Activated T-helper 1 cell treated with anti-CD3 and anti-CD28 coated beads, Interleukin-12 subunit alpha, Interleukin-12 subunit beta, Interleukin-2, Interleukin-4 antibody, amounts not matched to agents 30 ng/mL and 10 ng/mL and 1 ng/mL, durations not matched to agents 14 hours and 24 hours and 36 hours (primary cell): ENCODE measurements at regions not wholly inside any gene's neighbourhood (a gene's known extent, or its start where the extent isn't known, plus 50 kb on each side); places are given as distances from the start of the nearest gene placed in this dataset.

Experiments used
- DNase-seq: peaks from one replicate; pipeline ENCODE4 v3.0.0; 2021; ENCODE audit warnings: low spot score
- H3K27ac Mint-ChIP-seq: one replicate; pipeline ENCODE4 v1.8.0; 2021; ENCODE audit warnings: mild to moderate bottlenecking, mixed read lengths
- H3K27me3 Mint-ChIP-seq: one replicate; pipeline ENCODE4 v1.8.0; 2022; ENCODE audit warnings: mild to moderate bottlenecking, moderate library complexity, mixed read lengths; ENCODE audit not compliant: insufficient read depth
- H3K36me3 Mint-ChIP-seq: one replicate; pipeline ENCODE4 v1.8.0; 2021; ENCODE audit warnings: low read depth, mixed read lengths
- H3K4me1 Mint-ChIP-seq: one replicate; pipeline ENCODE4 v1.8.0; 2021; ENCODE audit warnings: low read depth, mixed read lengths
- H3K4me3 Mint-ChIP-seq: one replicate; pipeline ENCODE4 v1.8.0; 2021; ENCODE audit warnings: mild to moderate bottlenecking, moderate library complexity, mixed read lengths
- H3K9me3 Mint-ChIP-seq: one replicate; pipeline ENCODE4 v1.8.0; 2021; ENCODE audit warnings: mixed read lengths
- intact Hi-C: fragments of 100-400 bp; cut with micrococcal nuclease; formaldehyde crosslinking; loops from one replicate; pipeline ENCODE4 v1.15.1; 2024

- no peaks in the 10 kb centered on the region for H3K4me1 Mint-ChIP-seq
- no peak for DNase-seq
- no peaks in the 10 kb centered on the region for H3K36me3 Mint-ChIP-seq
- no peak overlapping the region for H3K4me3 Mint-ChIP-seq
- no peak overlapping the region for H3K27ac Mint-ChIP-seq
- intact Hi-C loops: no loop called here
- H3K9me3 Mint-ChIP-seq: no peaks in the 10 kb centered on the region
- no peaks in the 10 kb centered on the region for H3K27me3 Mint-ChIP-seq
These were observed 348.9 kb downstream of the HRH4 start for GRCh38 chr18:24809173-24809950.

- no peak for DNase-seq
- no peaks in the 10 kb centered on the region for H3K9me3 Mint-ChIP-seq
- no peaks in the 10 kb centered on the region for H3K36me3 Mint-ChIP-seq
- intact Hi-C loops: no loop called here
- H3K4me1 Mint-ChIP-seq: no peaks in the 10 kb centered on the region
- no peak overlapping the region for H3K27ac Mint-ChIP-seq
- no peak overlapping the region for H3K4me3 Mint-ChIP-seq
- H3K27me3 Mint-ChIP-seq: no peaks in the 10 kb centered on the region
These were observed 350.3 kb downstream of the HRH4 start for GRCh38 chr18:24810561-24811305.

- Mint-ChIP-seq H3K36me3 (no peaks in the 10 kb centered on the region), H3K9me3 (no peaks in the 10 kb centered on the region), H3K27me3 (no peaks in the 10 kb centered on the region), H3K4me1 (no peaks in the 10 kb centered on the region), H3K4me3 (no peak overlapping the region), H3K27ac (no peak overlapping the region)
- intact Hi-C loops: no loop called here
- DNase-seq: no peak
These were observed 351.7 kb downstream of the HRH4 start for GRCh38 chr18:24811950-24812681.

GRCh38 chr18:24814521-24814920 is 354.1 kb downstream of the HRH4 start:
- no peaks in the 10 kb centered on the region for H3K9me3 Mint-ChIP-seq
- H3K27me3 Mint-ChIP-seq: no peaks in the 10 kb centered on the region
- DNase-seq: no peak
- no peak overlapping the region for H3K4me3 Mint-ChIP-seq
- H3K27ac Mint-ChIP-seq: no peak overlapping the region
- no peaks in the 10 kb centered on the region for H3K4me1 Mint-ChIP-seq
- intact Hi-C loops: no loop called here
- H3K36me3 Mint-ChIP-seq: no peaks in the 10 kb centered on the region

GRCh38 chr18:24817150-24817549 is 356.7 kb downstream of the HRH4 start:
- Mint-ChIP-seq H3K27me3 (no peaks in the 10 kb centered on the region), H3K4me3 (no peak overlapping the region), H3K9me3 (no peaks in the 10 kb centered on the region), H3K27ac (no peak overlapping the region), H3K4me1 (no peaks in the 10 kb centered on the region), H3K36me3 (no peaks in the 10 kb centered on the region)
- DNase-seq: no peak
- intact Hi-C loops: no loop called here

- intact Hi-C loops: no loop called here
- no peaks in the 10 kb centered on the region for H3K36me3 Mint-ChIP-seq
- no peak overlapping the region for H3K4me3 Mint-ChIP-seq
- no peak for DNase-seq
- H3K9me3 Mint-ChIP-seq: no peaks in the 10 kb centered on the region
- H3K27me3 Mint-ChIP-seq: no peaks in the 10 kb centered on the region
- H3K27ac Mint-ChIP-seq: no peak overlapping the region
- no peaks in the 10 kb centered on the region for H3K4me1 Mint-ChIP-seq
These were observed 357.3 kb downstream of the HRH4 start for GRCh38 chr18:24817587-24818371.

GRCh38 chr18:24818441-24818840 is 358.0 kb downstream of the HRH4 start:
- no peak for DNase-seq
- intact Hi-C loops: no loop called here
- Mint-ChIP-seq H3K4me3 (no peak overlapping the region), H3K27ac (no peak overlapping the region), H3K36me3 (no peaks in the 10 kb centered on the region), H3K4me1 (no peaks in the 10 kb centered on the region), H3K9me3 (no peaks in the 10 kb centered on the region), H3K27me3 (no peaks in the 10 kb centered on the region)

GRCh38 chr18:24819141-24819890 is 358.9 kb downstream of the HRH4 start:
- Mint-ChIP-seq H3K4me3 (no peak overlapping the region), H3K27ac (no peak overlapping the region), H3K27me3 (no peaks in the 10 kb centered on the region), H3K9me3 (no peaks in the 10 kb centered on the region), H3K4me1 (no peaks in the 10 kb centered on the region), H3K36me3 (no peaks in the 10 kb centered on the region)
- intact Hi-C loops: no loop called here
- no peak for DNase-seq

GRCh38 chr18:24825397-24825796 is 365.0 kb downstream of the HRH4 start:
- H3K4me3 Mint-ChIP-seq: no peak overlapping the region
- H3K27me3 Mint-ChIP-seq: no peaks in the 10 kb centered on the region
- DNase-seq: no peak
- intact Hi-C loops: no loop called here
- no peaks in the 10 kb centered on the region for H3K4me1 Mint-ChIP-seq
- no peak overlapping the region for H3K27ac Mint-ChIP-seq
- no peaks in the 10 kb centered on the region for H3K9me3 Mint-ChIP-seq
- H3K36me3 Mint-ChIP-seq: no peaks in the 10 kb centered on the region

GRCh38 chr18:24826605-24827004 is 366.2 kb downstream of the HRH4 start:
- H3K36me3 Mint-ChIP-seq: no peaks in the 10 kb centered on the region
- H3K27ac Mint-ChIP-seq: no peak overlapping the region

GRCh38 chr18:24827501-24827900 is 367.1 kb downstream of the HRH4 start:
- no peak for DNase-seq
- Mint-ChIP-seq H3K36me3 (no peaks in the 10 kb centered on the region), H3K9me3 (no peaks in the 10 kb centered on the region), H3K4me3 (no peak overlapping the region), H3K27ac (no peak overlapping the region), H3K27me3 (no peaks in the 10 kb centered on the region), H3K4me1 (no peaks in the 10 kb centered on the region)
- intact Hi-C loops: no loop called here

More at GRCh38 chr18:24826605-24827004, 366.2 kb downstream of the HRH4 start:
- Mint-ChIP-seq H3K9me3 (no peaks in the 10 kb centered on the region), H3K4me1 (no peaks in the 10 kb centered on the region), H3K4me3 (no peak overlapping the region), H3K27me3 (no peaks in the 10 kb centered on the region)
- intact Hi-C loops: no loop called here
- DNase-seq: no peak

- Mint-ChIP-seq H3K27me3 (no peaks in the 10 kb centered on the region), H3K4me1 (no peaks in the 10 kb centered on the region), H3K4me3 (no peak overlapping the region), H3K27ac (no peak overlapping the region), H3K36me3 (no peaks in the 10 kb centered on the region), H3K9me3 (no peaks in the 10 kb centered on the region)
- intact Hi-C loops: no loop called here
- no peak for DNase-seq
These were observed 370.6 kb downstream of the HRH4 start for GRCh38 chr18:24831081-24831480.
